ENCODE measurements at regions not wholly inside any gene's neighbourhood (a gene's known extent, or its start where the extent isn't known, plus 50 kb on each side); places are given as distances from the start of the nearest gene placed in this dataset.

GRCh38 chr11:111162305-111162704 lies 83.2 kb upstream of the POU2AF2 start:
- no peaks in the 10 kb centered on the region for H3K27me3 ChIP-seq (replicated peaks in 1 of 7)
- H3K36me3 ChIP-seq = no peaks in the 10 kb centered on the region
- no peaks in the 10 kb centered on the region for H3K4me1 ChIP-seq
- DNase-seq = no peak
- H3K27ac ChIP-seq = no peak overlapping the region
- H3K4me3 ChIP-seq = no peak overlapping the region
- 32 to 59% (median 46%) methylated on average over 1 of the region's 1 CpG for WGBS, 5 donors
- H3K9me3 ChIP-seq = no peaks in the 10 kb centered on the region
- TF ChIP-seq CTCF (IDR thresholded peaks at IDR 0.05 in 8 of 11, conservative IDR thresholded peaks at IDR 0.05 in 3 of 11) = no peak
- no peak for TF ChIP-seq POLR2A (IDR thresholded peaks at IDR 0.05)
- TF ChIP-seq POLR2AphosphoS5 (IDR thresholded peaks at IDR 0.05) = no peak
- intact Hi-C loops (cut with DNase I; ENCODE audit: low total_unique reads) = no loop called here

- 90 to 96% (median 94%) methylated on average over 11 of the region's 11 CpGs for WGBS, 5 donors
- TF ChIP-seq POLR2AphosphoS5 (IDR thresholded peaks at IDR 0.05) = no peak
- no peak for TF ChIP-seq POLR2A (IDR thresholded peaks at IDR 0.05)
- no peak for TF ChIP-seq CTCF (IDR thresholded peaks at IDR 0.05 in 8 of 11, conservative IDR thresholded peaks at IDR 0.05 in 3 of 11)
- no peaks in the 10 kb centered on the region for H3K9me3 ChIP-seq
- no peaks in the 10 kb centered on the region for H3K36me3 ChIP-seq
- intact Hi-C loops (cut with DNase I; ENCODE audit: low total_unique reads) = no loop called here
- no peaks in the 10 kb centered on the region for H3K27me3 ChIP-seq (replicated peaks in 1 of 7)
- H3K27ac ChIP-seq = no peak overlapping the region
- H3K4me3 ChIP-seq = no peak overlapping the region
- DNase-seq = no peak
- H3K4me1 ChIP-seq = peaks cover 0 to 8% (median 0%) of the 10 kb centered on the region in 6 donors
Observed at GRCh38 chr11:111157571-111157970, 88.0 kb upstream of the POU2AF2 start.

- intact Hi-C loops (cut with DNase I; ENCODE audit: low total_unique reads) = no loop called here
- no peak for DNase-seq
- no peak overlapping the region for H3K27ac ChIP-seq
- H3K4me1 ChIP-seq = peaks cover 0 to 8% (median 0%) of the 10 kb centered on the region in 6 donors
- no peaks in the 10 kb centered on the region for H3K36me3 ChIP-seq
- TF ChIP-seq CTCF (IDR thresholded peaks at IDR 0.05 in 8 of 11, conservative IDR thresholded peaks at IDR 0.05 in 3 of 11) (no peak), POLR2A (IDR thresholded peaks at IDR 0.05) (no peak), POLR2AphosphoS5 (IDR thresholded peaks at IDR 0.05) (no peak)
- H3K27me3 ChIP-seq (replicated peaks in 1 of 7) = no peaks in the 10 kb centered on the region
- WGBS, 5 donors = 86 to 96% (median 90%) methylated on average over 2 of the region's 2 CpGs
- H3K9me3 ChIP-seq = no peaks in the 10 kb centered on the region
- H3K4me3 ChIP-seq = no peak overlapping the region
Observed at GRCh38 chr11:111155021-111155420, 90.5 kb upstream of the POU2AF2 start.

GRCh38 chr11:111153194-111153593 lies 92.3 kb upstream of the POU2AF2 start:
- no peak for DNase-seq
- H3K9me3 ChIP-seq = no peaks in the 10 kb centered on the region
- intact Hi-C loops (cut with DNase I; ENCODE audit: low total_unique reads) = no loop called here
- TF ChIP-seq POLR2AphosphoS5 (IDR thresholded peaks at IDR 0.05) (no peak), CTCF (IDR thresholded peaks at IDR 0.05 in 8 of 11, conservative IDR thresholded peaks at IDR 0.05 in 3 of 11) (no peak), POLR2A (IDR thresholded peaks at IDR 0.05) (no peak)
- H3K4me3 ChIP-seq = no peak overlapping the region
- no peaks in the 10 kb centered on the region for H3K27me3 ChIP-seq (replicated peaks in 1 of 7)
- no peaks in the 10 kb centered on the region for H3K36me3 ChIP-seq
- WGBS, 5 donors = 61 to 86% (median 76%) methylated on average over 2 of the region's 2 CpGs
- H3K27ac ChIP-seq = peak overlapping the region in 7 of 8 donors; percentile 7 to 58 (median 31)
- H3K4me1 ChIP-seq = peaks cover 0 to 8% (median 0%) of the 10 kb centered on the region in 6 donors

Data from spleen (tissue), 11 donors.